Liver (tissue), 8 donors: ENCODE measurements at regions not wholly inside any gene's neighbourhood (a gene's known extent, or its start where the extent isn't known, plus 50 kb on each side); places are given as distances from the start of the nearest gene placed in this dataset.

ENCODE experiments used
- DNase-seq: peaks from one replicate; pipeline ENCODE4 v3.0.0-alpha.2; 2017; ENCODE audit warnings: low spot score
- H3K27ac ChIP-seq, 2 donors: one replicate each; pipeline ENCODE4 v1.7.0; 2013; ENCODE audit warnings: inconsistent platforms in 2 of 2, low read length in 2 of 2, control low read depth in 1 of 2, low read depth in 1 of 2, mild to moderate bottlenecking in 1 of 2
- H3K27me3 ChIP-seq, 4 donors: one replicate each; pipeline versions ENCODE4 v1.6.1 to v1.7.0; 2013; ENCODE audit warnings: low read length in 3 of 4, inconsistent platforms in 1 of 4, mild to moderate bottlenecking in 1 of 4, moderate library complexity in 1 of 4; ENCODE audit not compliant: control insufficient read depth in 4 of 4, insufficient read depth in 4 of 4
- H3K36me3 ChIP-seq, 4 donors: one replicate each; pipeline versions ENCODE4 v1.6.1 to v1.7.0; 2013; ENCODE audit warnings: low read length in 3 of 4, mild to moderate bottlenecking in 3 of 4, low read depth in 1 of 4, moderate library complexity in 1 of 4; ENCODE audit not compliant: control insufficient read depth in 4 of 4, insufficient read depth in 3 of 4
- H3K4me1 ChIP-seq, 4 donors: one replicate each; pipeline versions ENCODE4 v1.6.1 to v1.7.0; 2013; ENCODE audit warnings: low read length in 3 of 4, mild to moderate bottlenecking in 3 of 4, moderate library complexity in 1 of 4; ENCODE audit not compliant: control insufficient read depth in 4 of 4, insufficient read depth in 4 of 4
- H3K4me3 ChIP-seq, 3 donors: one replicate each; pipeline versions ENCODE4 v1.6.1 to v1.7.0; 2013; ENCODE audit warnings: low read length in 3 of 3, control low read depth in 1 of 3, low read depth in 1 of 3, mild to moderate bottlenecking in 1 of 3
- H3K9ac ChIP-seq, 2 donors: one replicate each; pipeline ENCODE4 v1.7.0; 2013; ENCODE audit warnings: low read length in 2 of 2, mild to moderate bottlenecking in 2 of 2, moderate library complexity in 2 of 2, control low read depth in 1 of 2, low read depth in 1 of 2
- H3K9me3 ChIP-seq, 4 donors: one replicate each; pipeline versions ENCODE4 v1.6.1 to v1.7.0; 2013; ENCODE audit warnings: low read length in 3 of 4; ENCODE audit not compliant: control insufficient read depth in 4 of 4
- ATF3 ChIP-seq: IDR thresholded peaks from 2 replicates; pipeline ENCODE4 v1.6.1; 2016; ENCODE audit warnings: antibody characterized with exemption
- CTCF ChIP-seq: fragments of 150-350 bp; IDR thresholded peaks from 2 replicates; pipeline ENCODE4 v1.5.1; 2017; ENCODE audit warnings: improper control_type of control experiment, low read depth, low read length; ENCODE audit not compliant: missing input control
- EGR1 ChIP-seq, 2 donors: IDR thresholded peaks; 2 replicates each; pipeline ENCODE4 v1.6.1; 2016 to 2018; ENCODE audit warnings: antibody characterized with exemption in 2 of 2, low read depth in 2 of 2
- FOXA1 ChIP-seq: IDR thresholded peaks from 2 replicates; pipeline ENCODE4 v1.6.1; 2016; ENCODE audit warnings: antibody characterized with exemption
- FOXA2 ChIP-seq: IDR thresholded peaks from 2 replicates; pipeline ENCODE4 v1.6.1; 2016; ENCODE audit warnings: antibody characterized with exemption
- GABPA ChIP-seq, 2 donors: IDR thresholded peaks in 1 of 2; conservative IDR thresholded peaks in 1 of 2; 2 replicates each; pipeline ENCODE4 v1.6.1; 2016; ENCODE audit warnings: antibody characterized with exemption in 2 of 2, mild to moderate bottlenecking in 1 of 2, moderate library complexity in 1 of 2
- HNF4A ChIP-seq, 2 donors: conservative IDR thresholded peaks; 2 replicates each; pipeline ENCODE4 v1.6.1; 2016; ENCODE audit warnings: antibody characterized with exemption in 2 of 2, mild to moderate bottlenecking in 2 of 2
- HNF4G ChIP-seq: IDR thresholded peaks from 2 replicates; pipeline ENCODE4 v1.6.1; 2016; ENCODE audit warnings: antibody characterized with exemption
- JUND ChIP-seq, 2 donors: IDR thresholded peaks; 2 replicates each; pipeline ENCODE4 v1.6.1; 2016; ENCODE audit warnings: antibody characterized with exemption in 2 of 2
- MAX ChIP-seq: IDR thresholded peaks from 2 replicates; pipeline ENCODE4 v1.6.1; 2016; ENCODE audit warnings: antibody characterized with exemption
- NR2F2 ChIP-seq: IDR thresholded peaks from 2 replicates; pipeline ENCODE4 v1.6.1; 2016; ENCODE audit warnings: antibody characterized with exemption
- RAD21 ChIP-seq, 2 donors: IDR thresholded peaks; 2 replicates each; pipeline ENCODE4 v1.6.1; 2016; ENCODE audit warnings: antibody characterized with exemption in 2 of 2, mild to moderate bottlenecking in 2 of 2
- REST ChIP-seq: IDR thresholded peaks from 2 replicates; pipeline ENCODE4 v1.6.1; 2016; ENCODE audit warnings: antibody characterized with exemption, mild to moderate bottlenecking
- RXRA ChIP-seq, 2 donors: IDR thresholded peaks; 2 replicates each; pipeline ENCODE4 v1.6.1; 2017 to 2018; ENCODE audit warnings: antibody characterized with exemption in 2 of 2, mild to moderate bottlenecking in 1 of 2
- SP1 ChIP-seq: IDR thresholded peaks from 2 replicates; pipeline ENCODE4 v1.6.1; 2018; ENCODE audit warnings: antibody characterized with exemption, mild to moderate bottlenecking
- TAF1 ChIP-seq: conservative IDR thresholded peaks from 2 replicates; pipeline ENCODE4 v1.6.1; 2016; ENCODE audit warnings: antibody characterized with exemption, mild to moderate bottlenecking
- YY1 ChIP-seq: IDR thresholded peaks from 2 replicates; pipeline ENCODE4 v1.6.1; 2016; ENCODE audit warnings: antibody characterized with exemption, mild to moderate bottlenecking
- ZBTB33 ChIP-seq: IDR thresholded peaks from 2 replicates; pipeline ENCODE4 v1.6.1; 2016; ENCODE audit warnings: antibody characterized with exemption
- WGBS: extraction: QIAGEN DNeasy Blood & Tissue Kit; methylation state at CpG from one replicate; pipeline ENCODE4 v1.1.7; 2013; 5-methylcytosine and 5-hydroxymethylcytosine counted together
- donor health status: healthy.
- donor health status: healthy.
- donor health status: healthy.
- donor health status: healthy.
- donor health status: healthy.

GRCh38 chr15:97479957-97480356 is 480.5 kb upstream of the ARRDC4 start:
- Histone ChIP-seq H3K4me1 (no peaks in the 10 kb centered on the region), H3K9ac (no peak overlapping the region), H3K27me3 (no peaks in the 10 kb centered on the region), H3K36me3 (no peaks in the 10 kb centered on the region), H3K27ac (no peak overlapping the region), H3K9me3 (peaks cover 0 to 4% (median 0%) of the 10 kb centered on the region in 4 donors), H3K4me3 (no peak overlapping the region)
- no peak for DNase-seq
- 91% methylated on average over 3 of the region's 3 CpGs for WGBS
- TF ChIP-seq YY1 = no peak
- no peak for TF ChIP-seq RAD21 (IDR thresholded peaks at IDR 0.05)
- no peak for TF ChIP-seq FOXA2
- no peak for TF ChIP-seq REST
- no peak for TF ChIP-seq NR2F2
- no peak for TF ChIP-seq RXRA (IDR thresholded peaks at IDR 0.05)
- no peak for TF ChIP-seq HNF4G
- no peak for TF ChIP-seq FOXA1
- no peak for TF ChIP-seq GABPA (IDR thresholded peaks at IDR 0.05 in 1 of 2, conservative IDR thresholded peaks at IDR 0.05 in 1 of 2)
- TF ChIP-seq EGR1 (IDR thresholded peaks at IDR 0.05; ENCODE audit: low read depth in 2 of 2) = no peak
- no peak for TF ChIP-seq TAF1
- TF ChIP-seq CTCF = no peak
- no peak for TF ChIP-seq JUND (IDR thresholded peaks at IDR 0.05)
- no peak for TF ChIP-seq MAX
- TF ChIP-seq SP1 = no peak
- no peak for TF ChIP-seq ZBTB33
- no peak for TF ChIP-seq ATF3
- TF ChIP-seq HNF4A (conservative IDR thresholded peaks at IDR 0.05) = no peak
